CD8-positive, alpha-beta memory T cell (primary cell): ENCODE measurements at regions not wholly inside any gene's neighbourhood (a gene's known extent, or its start where the extent isn't known, plus 50 kb on each side); places are given as distances from the start of the nearest gene placed in this dataset.
"Not testable (repeated sequence)": the region's sequence is repeated elsewhere in the genome, so short reads cannot be mapped to it uniquely, and the experiment has no call there.

Experiments
- CTCF ChIA-PET: fragments of 350-600 bp; sonication (Branson Sonifier 250); formaldehyde crosslinking; loops from one replicate; lab custom pipeline; 2021; ENCODE audit warnings: antibody characterized with exemption; lab: Charles Lee
- POLR2A ChIA-PET: fragments of 350-600 bp; sonication (Branson Sonifier 250); formaldehyde crosslinking; loops from one replicate; lab custom pipeline; 2021; ENCODE audit warnings: antibody characterized with exemption; lab: Charles Lee
- DNase-seq, 5 donors: peaks; one replicate each; pipeline versions ENCODE4 v3.0.0 to v3.0.0-alpha.2; 2020 to 2022; ENCODE audit warnings: mixed read lengths in 1 of 5
- H3K27ac ChIP-seq: one replicate; pipeline ENCODE4 v1.7.0; 2013; ENCODE audit warnings: low read depth, mild to moderate bottlenecking, low read length, moderate library complexity
- H3K27me3 ChIP-seq: 2 replicates; pipeline ENCODE4 v1.7.0; 2013; ENCODE audit warnings: low read length, mild to moderate bottlenecking; ENCODE audit not compliant: insufficient read depth, poor library complexity, severe bottlenecking
- H3K36me3 ChIP-seq: 2 replicates; pipeline ENCODE4 v1.7.0; 2013; ENCODE audit warnings: mild to moderate bottlenecking, low read length, moderate library complexity; ENCODE audit not compliant: insufficient read depth
- H3K4me1 ChIP-seq: 2 replicates; pipeline ENCODE4 v1.7.0; 2013; ENCODE audit warnings: mild to moderate bottlenecking, low read length, moderate library complexity; ENCODE audit not compliant: insufficient read depth
- H3K4me3 ChIP-seq: 2 replicates; pipeline ENCODE4 v1.7.0; 2013; ENCODE audit warnings: mild to moderate bottlenecking, low read length
- H3K9me3 ChIP-seq: 2 replicates; pipeline ENCODE4 v1.7.0; 2013; ENCODE audit warnings: mild to moderate bottlenecking, low read length
- H3K27ac Mint-ChIP-seq, 8 donors: one replicate each; pipeline ENCODE4 v1.8.0; 2020 to 2021; ENCODE audit warnings: mixed read lengths in 8 of 8, mild to moderate bottlenecking in 6 of 8, inconsistent platforms in 3 of 8, moderate library complexity in 3 of 8
- H3K27me3 Mint-ChIP-seq, 2 donors: one replicate each; pipeline ENCODE4 v1.8.0; 2020 to 2021; ENCODE audit warnings: mixed read lengths in 2 of 2, mild to moderate bottlenecking in 1 of 2, moderate library complexity in 1 of 2
- H3K36me3 Mint-ChIP-seq, 3 donors: one replicate each; pipeline ENCODE4 v1.8.0; 2020 to 2021; ENCODE audit warnings: mixed read lengths in 3 of 3, inconsistent platforms in 1 of 3, mild to moderate bottlenecking in 1 of 3
- H3K4me1 Mint-ChIP-seq, 3 donors: one replicate each; pipeline ENCODE4 v1.8.0; 2020 to 2021; ENCODE audit warnings: mixed read lengths in 3 of 3, inconsistent platforms in 1 of 3, mild to moderate bottlenecking in 1 of 3
- H3K4me3 Mint-ChIP-seq, 7 donors: one replicate each; pipeline ENCODE4 v1.8.0; 2020 to 2021; ENCODE audit warnings: mixed read lengths in 7 of 7, mild to moderate bottlenecking in 6 of 7, moderate library complexity in 4 of 7, inconsistent platforms in 2 of 7
- H3K9me3 Mint-ChIP-seq, 5 donors: one replicate each; pipeline ENCODE4 v1.8.0; 2020 to 2022; ENCODE audit warnings: mixed read lengths in 5 of 5, mild to moderate bottlenecking in 3 of 5, moderate library complexity in 2 of 5, inconsistent platforms in 1 of 5

GRCh38 chr5:158202801-158203200 lies 343.9 kb upstream of the CLINT1 start:
- H3K27ac ChIP-seq, result no peak overlapping the region
- no peaks in the 10 kb centered on the region for H3K27me3 ChIP-seq
- Mint-ChIP-seq H3K27ac (no peak overlapping the region), H3K4me1 (no peaks in the 10 kb centered on the region), H3K27me3 (peaks cover 0 to 3% of the 10 kb centered on the region in 2 donors), H3K9me3 (peaks cover 0 to 2% (median 0%) of the 10 kb centered on the region in 5 donors), H3K36me3 (no peaks in the 10 kb centered on the region), H3K4me3 (no peak overlapping the region)
- ChIA-PET CTCF (no interaction called here), POLR2A (no interaction called here)
- H3K9me3 ChIP-seq, result no peaks in the 10 kb centered on the region
- no peaks in the 10 kb centered on the region for H3K36me3 ChIP-seq
- no peak for DNase-seq
- no peaks in the 10 kb centered on the region for H3K4me1 ChIP-seq
- H3K4me3 ChIP-seq, result no peak overlapping the region

GRCh38 chr5:158200619-158201018 lies 341.7 kb upstream of the CLINT1 start:
- DNase-seq, result no peak
- Mint-ChIP-seq H3K4me1 (no peaks in the 10 kb centered on the region), H3K27me3 (peaks cover 0 to 8% of the 10 kb centered on the region in 2 donors), H3K4me3 (no peak overlapping the region), H3K36me3 (no peaks in the 10 kb centered on the region), H3K9me3 (no peaks in the 10 kb centered on the region), H3K27ac (no peak overlapping the region)
- Histone ChIP-seq H3K27me3 (no peaks in the 10 kb centered on the region), H3K27ac (no peak overlapping the region), H3K9me3 (no peaks in the 10 kb centered on the region), H3K36me3 (no peaks in the 10 kb centered on the region), H3K4me3 (no peak overlapping the region), H3K4me1 (no peaks in the 10 kb centered on the region)
- CTCF ChIA-PET, result no interaction called here
- POLR2A ChIA-PET, result no interaction called here

- CTCF ChIA-PET, result no interaction called here
- H3K36me3 ChIP-seq, result no peaks in the 10 kb centered on the region
- H3K4me3 ChIP-seq, result no peak overlapping the region
- H3K4me1 ChIP-seq, result no peaks in the 10 kb centered on the region
- DNase-seq, result no peak
- H3K9me3 ChIP-seq, result no peaks in the 10 kb centered on the region
- POLR2A ChIA-PET, result no interaction called here
- no peaks in the 10 kb centered on the region for H3K27me3 ChIP-seq
- no peaks in the 10 kb centered on the region for H3K4me1 Mint-ChIP-seq
- H3K27ac Mint-ChIP-seq, result no peak overlapping the region
- peaks cover 0 to 9% of the 10 kb centered on the region in 2 donors for H3K27me3 Mint-ChIP-seq
- H3K4me3 Mint-ChIP-seq, result no peak overlapping the region
- H3K27ac ChIP-seq, result no peak overlapping the region
- H3K36me3 Mint-ChIP-seq, result no peaks in the 10 kb centered on the region
- peaks cover 0 to 2% (median 0%) of the 10 kb centered on the region in 5 donors for H3K9me3 Mint-ChIP-seq
Observed at GRCh38 chr5:158198636-158199035, 339.7 kb upstream of the CLINT1 start.

GRCh38 chr5:158195416-158196210 lies 336.7 kb upstream of the CLINT1 start:
- Histone ChIP-seq H3K27me3 (no peaks in the 10 kb centered on the region), H3K9me3 (no peaks in the 10 kb centered on the region), H3K4me3 (no peak overlapping the region), H3K4me1 (no peaks in the 10 kb centered on the region), H3K36me3 (no peaks in the 10 kb centered on the region), H3K27ac (no peak overlapping the region)
- ChIA-PET CTCF (no interaction called here), POLR2A (no interaction called here)
- Mint-ChIP-seq H3K4me1 (no peaks in the 10 kb centered on the region), H3K27ac (no peak overlapping the region), H3K4me3 (no peak overlapping the region), H3K36me3 (no peaks in the 10 kb centered on the region), H3K9me3 (peaks cover 2 to 13% (median 4%) of the 10 kb centered on the region in 5 donors), H3K27me3 (peaks cover 0 to 9% of the 10 kb centered on the region in 2 donors)
- DNase-seq, result no peak

- Mint-ChIP-seq H3K27me3 (peaks cover 0 to 9% of the 10 kb centered on the region in 2 donors), H3K9me3 (peaks cover 2 to 13% (median 4%) of the 10 kb centered on the region in 5 donors), H3K36me3 (no peaks in the 10 kb centered on the region), H3K4me1 (no peaks in the 10 kb centered on the region), H3K27ac (no peak overlapping the region), H3K4me3 (no peak overlapping the region)
- POLR2A ChIA-PET, result no interaction called here
- Histone ChIP-seq H3K4me1 (no peaks in the 10 kb centered on the region), H3K27ac (no peak overlapping the region), H3K4me3 (no peak overlapping the region), H3K9me3 (no peaks in the 10 kb centered on the region), H3K36me3 (no peaks in the 10 kb centered on the region), H3K27me3 (no peaks in the 10 kb centered on the region)
- no peak for DNase-seq
- CTCF ChIA-PET, result no interaction called here
Observed at GRCh38 chr5:158194561-158194976, 335.6 kb upstream of the CLINT1 start.

GRCh38 chr5:158193395-158193794 lies 334.4 kb upstream of the CLINT1 start:
- H3K27me3 Mint-ChIP-seq, H3K27ac Mint-ChIP-seq, H3K27me3 ChIP-seq, POLR2A ChIA-PET, H3K4me3 ChIP-seq, H3K27ac ChIP-seq, H3K4me1 ChIP-seq, H3K36me3 Mint-ChIP-seq, H3K9me3 ChIP-seq, H3K4me3 Mint-ChIP-seq, CTCF ChIA-PET, DNase-seq, H3K4me1 Mint-ChIP-seq, H3K36me3 ChIP-seq: not testable (repeated sequence)
- H3K9me3 Mint-ChIP-seq, result peaks cover 2 to 13% (median 8%) of the 10 kb centered on the region in 5 donors

GRCh38 chr5:158180407-158180806 lies 321.5 kb upstream of the CLINT1 start:
- DNase-seq, result no peak
- Mint-ChIP-seq H3K4me1 (no peaks in the 10 kb centered on the region), H3K36me3 (no peaks in the 10 kb centered on the region), H3K27me3 (peaks cover 8 to 9% of the 10 kb centered on the region in 2 donors), H3K27ac (no peak overlapping the region), H3K4me3 (no peak overlapping the region), H3K9me3 (peaks cover 0 to 2% (median 0%) of the 10 kb centered on the region in 5 donors)
- no peak overlapping the region for H3K4me3 ChIP-seq
- CTCF ChIA-PET, result no interaction called here
- POLR2A ChIA-PET, result no interaction called here
- no peaks in the 10 kb centered on the region for H3K4me1 ChIP-seq
- H3K9me3 ChIP-seq, result no peaks in the 10 kb centered on the region
- H3K36me3 ChIP-seq, result no peaks in the 10 kb centered on the region
- H3K27me3 ChIP-seq, result no peaks in the 10 kb centered on the region
- H3K27ac ChIP-seq, result no peak overlapping the region

- no peak overlapping the region for H3K4me3 ChIP-seq
- peaks cover 9 to 10% of the 10 kb centered on the region in 2 donors for H3K27me3 Mint-ChIP-seq
- H3K27ac Mint-ChIP-seq, result no peak overlapping the region
- ChIA-PET CTCF (no interaction called here), POLR2A (no interaction called here)
- no peak for DNase-seq
- H3K36me3 ChIP-seq, result no peaks in the 10 kb centered on the region
- no peaks in the 10 kb centered on the region for H3K4me1 Mint-ChIP-seq
- no peaks in the 10 kb centered on the region for H3K9me3 ChIP-seq
- H3K27me3 ChIP-seq, result no peaks in the 10 kb centered on the region
- no peaks in the 10 kb centered on the region for H3K4me1 ChIP-seq
- H3K9me3 Mint-ChIP-seq, result peaks cover 0 to 2% (median 0%) of the 10 kb centered on the region in 5 donors
- H3K36me3 Mint-ChIP-seq, result no peaks in the 10 kb centered on the region
- H3K4me3 Mint-ChIP-seq, result no peak overlapping the region
- no peak overlapping the region for H3K27ac ChIP-seq
Observed at GRCh38 chr5:158179271-158179670, 320.3 kb upstream of the CLINT1 start.
